Medulla oblongata (tissue), 1 donor: ENCODE measurements at regions not wholly inside any gene's neighbourhood (a gene's known extent, or its start where the extent isn't known, plus 50 kb on each side); places are given as distances from the start of the nearest gene placed in this dataset.

Experiments
- DNase-seq: peaks from one replicate; pipeline ENCODE4 v3.0.0-alpha.2; 2015; ENCODE audit errors: extremely low spot score

GRCh38 chr2:155176345-155176744, 477.9 kb downstream of the KCNJ3 start:
- DNase-seq, result no peak

- no peak for DNase-seq
Observed at GRCh38 chr2:155169317-155169716, 470.8 kb downstream of the KCNJ3 start.

DNA sequence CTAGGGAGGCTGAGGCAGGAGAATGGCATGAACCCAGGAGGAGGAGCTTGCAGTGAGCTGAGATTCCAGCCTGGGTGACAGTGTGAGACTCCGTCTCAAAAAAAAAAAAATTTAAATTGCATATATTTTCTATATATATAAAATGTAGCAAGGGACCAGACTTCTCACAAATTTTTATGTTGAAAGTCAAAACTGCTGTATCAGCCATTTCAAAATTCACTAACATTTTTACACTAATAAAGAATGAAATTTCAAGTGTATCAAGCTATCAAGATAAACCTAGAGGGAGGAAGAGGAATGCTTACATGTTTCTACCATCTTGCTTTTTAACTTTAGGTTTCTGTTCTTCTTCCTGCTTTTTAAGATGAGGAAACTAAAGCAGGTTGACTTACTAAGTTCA, 464.0 kb downstream of the KCNJ3 start:
- DNase-seq, result no peak

DNA sequence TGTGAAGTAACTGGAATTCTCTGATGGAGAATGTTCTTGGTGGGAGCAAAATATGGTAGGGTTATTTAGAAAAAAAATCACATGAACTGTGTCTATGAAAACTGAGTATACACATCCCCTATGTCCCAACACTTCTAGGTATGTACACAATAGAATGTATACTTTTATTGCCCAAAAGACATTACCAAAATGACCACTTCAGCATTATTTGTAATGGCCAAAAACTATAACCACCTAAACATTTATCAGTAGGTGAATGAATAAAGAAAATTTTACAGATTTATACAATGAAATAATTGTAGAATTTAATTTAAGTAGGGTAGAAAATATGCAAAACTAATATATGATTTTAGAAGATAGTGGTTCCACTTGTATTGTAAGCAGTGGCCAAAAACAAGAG, 462.8 kb downstream of the KCNJ3 start:
- no peak for DNase-seq

DNA sequence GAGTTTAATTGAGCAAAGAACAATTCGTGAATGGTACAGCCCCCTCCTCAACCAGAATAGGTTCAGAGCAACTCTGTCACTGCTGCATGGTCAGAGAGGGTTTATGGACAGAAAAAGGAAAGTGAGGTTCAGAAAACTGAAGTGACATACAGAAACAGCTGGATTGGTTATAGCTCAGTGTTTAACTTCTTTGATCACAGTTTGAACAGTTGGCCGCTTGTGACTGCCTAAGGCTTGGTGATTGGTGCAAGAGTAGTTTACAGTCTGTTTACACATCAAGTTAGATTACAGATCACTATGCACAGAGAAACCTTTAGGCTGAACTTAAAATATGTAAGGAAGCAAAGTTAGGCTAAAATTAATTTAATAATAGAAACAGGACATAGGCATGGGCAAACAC, 459.2 kb downstream of the KCNJ3 start:
- DNase-seq, result no peak

GRCh38 chr2:155157065-155157464, 458.6 kb downstream of the KCNJ3 start:
- no peak for DNase-seq

GRCh38 chr2:155151945-155152344, 453.4 kb downstream of the KCNJ3 start:
- no peak for DNase-seq

- no peak for DNase-seq
Observed at GRCh38 chr2:155151472-155151871, 453.0 kb downstream of the KCNJ3 start.

DNA sequence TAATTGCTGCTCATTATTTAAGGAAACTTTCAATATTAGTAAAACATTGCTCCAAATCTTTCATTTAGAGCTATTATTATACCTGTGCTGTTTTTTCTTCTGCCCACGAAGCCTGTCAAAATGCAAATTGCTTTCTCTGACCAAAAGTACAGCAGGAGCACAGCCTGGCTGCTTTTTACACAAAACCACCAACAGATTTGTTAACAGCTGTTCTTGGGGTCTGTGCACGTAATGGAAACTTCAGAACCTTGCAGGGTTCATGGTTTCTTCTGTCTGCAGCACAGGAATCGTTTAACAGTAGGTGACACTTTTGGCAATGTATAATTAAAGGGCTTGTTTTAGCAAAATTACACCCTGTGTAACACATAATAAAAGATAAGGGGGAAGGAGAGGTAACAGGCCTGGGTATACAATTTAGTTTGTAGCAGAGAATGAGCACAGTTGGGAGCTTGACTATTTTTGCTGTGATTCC, 447.3 kb downstream of the KCNJ3 start:
- DNase-seq, result no peak

DNA sequence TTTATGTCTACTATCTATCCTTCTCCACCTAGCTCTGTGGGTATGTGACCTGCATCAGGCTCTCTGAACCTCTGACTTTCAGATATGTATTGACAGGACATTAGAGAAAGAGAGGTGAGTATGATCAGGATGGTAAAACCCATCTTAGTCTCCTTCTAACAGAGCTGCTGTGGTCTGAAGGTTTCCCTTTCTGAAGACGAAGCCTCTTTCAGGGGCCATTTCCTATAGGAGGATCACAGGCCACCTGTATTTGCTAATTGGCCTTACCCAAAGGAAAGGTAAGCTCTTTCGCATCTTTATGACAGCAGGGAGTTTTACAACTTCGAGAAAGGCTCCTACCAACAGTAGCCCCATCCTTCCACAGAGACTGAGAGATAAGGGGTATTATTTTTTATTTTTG, 442.9 kb downstream of the KCNJ3 start:
- DNase-seq, result no peak

DNA sequence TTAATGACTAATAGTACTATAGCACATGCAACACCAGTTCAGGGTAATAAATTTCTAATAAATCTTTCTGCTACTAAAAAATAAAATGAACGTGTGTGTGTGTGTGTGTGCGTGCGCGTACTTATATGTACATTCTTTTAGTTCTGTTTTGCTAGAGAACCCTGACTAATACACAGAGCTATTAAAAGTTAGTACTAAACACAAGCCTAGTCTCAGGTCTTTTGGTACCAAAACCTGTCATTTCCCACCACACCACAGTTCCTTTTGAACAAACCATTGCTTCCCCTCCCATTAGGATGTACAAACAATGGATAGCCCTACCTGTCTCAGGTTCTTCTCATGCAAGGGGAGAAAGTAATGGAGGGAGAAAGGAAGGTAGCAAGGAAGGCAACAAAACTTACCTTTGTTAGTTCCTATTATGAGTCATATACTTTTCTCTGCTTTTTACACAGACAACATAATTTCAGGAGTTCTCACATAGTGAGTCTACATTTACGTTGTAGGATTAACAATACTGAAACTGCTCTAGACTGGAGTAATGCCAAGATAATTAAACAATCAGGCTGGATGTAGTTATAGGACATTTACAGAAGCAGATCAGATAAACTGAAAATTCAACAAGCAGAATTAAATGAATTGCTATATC, 427.2 kb downstream of the KCNJ3 start:
- no peak for DNase-seq

DNA sequence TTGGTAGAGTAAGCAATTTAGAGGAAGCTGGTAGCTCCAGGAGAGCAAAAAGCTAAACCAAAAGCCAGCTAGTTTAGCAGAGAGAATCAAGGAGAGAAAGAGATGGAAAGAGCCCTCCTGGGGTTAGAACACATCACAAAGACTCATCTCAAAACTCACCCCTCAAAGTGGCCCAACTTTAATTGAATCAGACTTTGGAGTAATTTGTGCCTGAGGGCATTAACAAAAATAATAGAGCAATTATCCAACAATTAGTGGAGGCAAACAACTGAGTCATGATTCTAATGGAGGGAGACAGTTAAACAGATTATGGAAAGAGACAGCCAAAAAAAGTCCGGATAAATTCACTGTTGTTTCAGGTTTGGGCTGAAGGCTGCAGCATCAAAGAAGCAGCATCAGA, 417.4 kb downstream of the KCNJ3 start:
- no peak for DNase-seq

- no peak for DNase-seq
Observed at GRCh38 chr2:155111070-155111469, 412.6 kb downstream of the KCNJ3 start.

GRCh38 chr2:155109527-155109926, 411.0 kb downstream of the KCNJ3 start:
- no peak for DNase-seq

DNA sequence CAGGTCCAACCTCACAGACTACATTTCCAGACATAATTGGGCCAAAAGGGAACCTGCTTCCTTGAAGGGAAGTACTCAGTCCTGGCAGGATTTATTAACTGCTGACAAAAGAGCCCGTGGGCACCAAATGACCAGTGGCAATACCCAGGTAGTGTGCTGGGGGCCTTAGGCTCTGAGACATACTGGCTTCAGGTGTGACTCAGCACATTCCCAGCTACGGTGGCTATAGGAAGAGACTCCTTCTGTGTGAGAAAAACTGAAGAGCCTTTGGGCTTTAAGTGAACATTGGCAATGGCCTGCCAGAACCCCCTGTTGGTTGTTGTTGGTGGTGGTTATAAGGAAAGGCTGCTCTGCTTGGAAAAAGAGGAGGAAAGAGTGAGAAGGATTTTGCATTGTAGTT, 401.8 kb downstream of the KCNJ3 start:
- DNase-seq, result no peak

DNA sequence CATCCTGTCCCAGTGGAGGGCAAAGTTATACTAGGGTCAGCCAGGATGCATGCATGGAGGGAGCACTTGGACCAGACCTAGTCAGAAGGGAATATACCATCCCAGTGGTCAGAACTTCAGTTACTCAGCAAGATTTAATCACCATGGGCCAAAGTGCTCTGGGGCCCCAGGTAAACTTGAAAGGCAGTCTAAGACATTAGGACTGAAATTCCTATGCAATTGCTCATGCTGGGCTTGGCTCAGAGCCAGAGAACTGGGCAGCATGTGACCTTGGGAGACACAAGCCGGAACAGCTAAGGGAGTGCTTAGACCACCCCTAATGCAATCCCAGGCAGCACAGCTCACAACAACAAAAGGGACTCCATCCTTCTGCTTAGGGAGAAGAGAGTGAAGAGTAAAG, 401.3 kb downstream of the KCNJ3 start:
- DNase-seq, result no peak

GRCh38 chr2:155095613-155096012, 397.1 kb downstream of the KCNJ3 start:
- no peak for DNase-seq

- DNase-seq, result no peak
Observed at GRCh38 chr2:155080373-155080772, 381.9 kb downstream of the KCNJ3 start.

- no peak for DNase-seq
Observed at GRCh38 chr2:155070489-155070888, 372.0 kb downstream of the KCNJ3 start.

DNA sequence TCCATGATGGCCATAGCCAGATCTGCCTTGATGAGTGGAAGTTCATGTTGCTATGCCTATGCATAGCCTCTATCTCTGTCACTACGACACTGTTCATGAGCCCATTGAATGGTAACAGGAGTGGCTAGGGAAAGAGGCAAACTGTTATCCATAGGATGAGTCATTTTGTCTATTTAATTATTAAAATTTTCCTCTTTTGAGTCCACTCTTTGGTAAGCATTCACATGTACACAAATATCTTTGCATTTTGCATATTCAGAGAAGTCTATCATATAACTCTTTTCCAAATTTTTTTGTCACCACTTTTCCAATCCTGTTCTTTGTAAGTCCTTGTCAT, 364.4 kb downstream of the KCNJ3 start:
- no peak for DNase-seq

- no peak for DNase-seq
Observed at GRCh38 chr2:155062250-155062921, 363.9 kb downstream of the KCNJ3 start.

- DNase-seq, result no peak
Observed at GRCh38 chr2:155060896-155061295, 362.4 kb downstream of the KCNJ3 start.

DNA sequence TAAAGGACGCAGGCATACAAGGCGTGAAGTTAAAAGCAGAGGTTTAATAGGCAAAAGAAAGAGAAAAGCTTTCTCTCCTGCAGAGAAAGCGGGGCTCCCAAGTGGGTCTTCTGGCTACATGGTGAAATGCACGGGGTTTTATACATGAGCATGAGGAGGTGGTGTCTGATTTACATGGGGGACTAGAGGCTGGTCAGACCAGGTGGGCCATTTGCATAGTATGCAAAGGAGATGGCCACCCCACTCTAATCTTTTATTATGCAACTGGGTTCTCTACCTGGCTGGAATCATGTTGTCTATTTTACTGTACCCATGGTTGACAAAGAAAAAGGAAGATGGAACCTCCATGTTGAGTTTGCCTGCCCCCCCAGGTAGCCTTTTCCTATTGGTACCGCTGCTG, 356.2 kb downstream of the KCNJ3 start:
- DNase-seq, result no peak

DNA sequence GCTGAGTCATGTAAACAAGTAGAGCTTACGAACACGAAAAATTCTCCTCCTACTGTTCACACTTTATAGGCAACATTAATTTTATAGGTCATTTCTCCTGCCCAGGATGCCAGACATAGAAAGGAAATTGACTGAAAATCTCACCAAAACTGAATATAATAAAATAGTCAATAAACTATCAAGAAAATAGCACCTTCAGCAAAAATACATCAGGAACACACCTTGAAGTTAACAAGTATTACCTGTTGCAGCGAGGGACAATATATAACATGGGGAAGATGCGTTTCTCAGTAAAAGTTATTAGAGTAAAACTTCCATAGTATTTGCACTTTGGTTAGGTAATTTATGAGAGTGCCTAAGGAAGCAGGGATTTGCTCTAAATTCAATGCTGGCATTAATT, 344.6 kb downstream of the KCNJ3 start:
- no peak for DNase-seq
